Stomach (tissue), 8 donors: ENCODE measurements at regions not wholly inside any gene's neighbourhood (a gene's known extent, or its start where the extent isn't known, plus 50 kb on each side); places are given as distances from the start of the nearest gene placed in this dataset.

ENCODE experiments used
- DNase-seq, 2 donors: peaks; one replicate each; pipeline versions ENCODE4 v3.0.0 to v3.0.0-alpha.2; 2013 to 2019
- H3K27ac ChIP-seq, 5 donors: fragments of 200-600 bp in 4 of 5; sonication (generic) in 4 of 5; one replicate each; pipeline ENCODE4 v1.5.1; 2013 to 2019; ENCODE audit warnings: mild to moderate bottlenecking in 1 of 5, moderate library complexity in 1 of 5
- H3K27me3 ChIP-seq, 3 donors: fragments of 200-600 bp; sonication (generic); one replicate each; pipeline ENCODE4 v1.5.1; 2017 to 2019; ENCODE audit warnings: mixed run types in 1 of 3
- H3K36me3 ChIP-seq, 4 donors: fragments of 200-600 bp; sonication (generic); 1 replicate in 3 of 4; 2 replicates in 1 of 4; pipeline ENCODE4 v1.5.1; 2016 to 2019
- H3K4me1 ChIP-seq, 4 donors: fragments of 200-600 bp; sonication (generic); one replicate each; pipeline ENCODE4 v1.5.1; 2016 to 2019
- H3K4me3 ChIP-seq, 4 donors: fragments of 200-600 bp; sonication (generic) in 3 of 4; one replicate each; pipeline ENCODE4 v1.5.1; 2016 to 2019; ENCODE audit warnings: mild to moderate bottlenecking in 1 of 4
- H3K9me3 ChIP-seq, 4 donors: fragments of 200-600 bp; sonication (generic); one replicate each; pipeline ENCODE4 v1.5.1; 2016 to 2019
- EP300 ChIP-seq: sonication (generic); formaldehyde crosslinking; IDR thresholded peaks from one replicate; pipeline ENCODE4 v1.6.1; 2017; ENCODE audit warnings: antibody characterized with exemption
- POLR2A ChIP-seq, 4 donors: fragments of 450-650 bp; IDR thresholded peaks; one replicate each; pipeline ENCODE4 v1.6.1; 2016; ENCODE audit warnings: antibody characterized with exemption in 4 of 4, control low read depth in 2 of 4, mild to moderate bottlenecking in 1 of 4, moderate library complexity in 1 of 4
- POLR2AphosphoS5 ChIP-seq, 3 donors: sonication (generic); formaldehyde crosslinking; IDR thresholded peaks; one replicate each; pipeline ENCODE4 v1.6.1; 2016; ENCODE audit warnings: antibody characterized with exemption in 3 of 3
- WGBS, 5 donors: extraction: QIAGEN DNeasy Blood & Tissue Kit in 3 of 5; methylation state at CpG; one replicate each; pipeline versions ENCODE4 v1.1.5 to v1.1.7; 2013 to 2018; 5-methylcytosine and 5-hydroxymethylcytosine counted together
- intact Hi-C: fragments of 100-400 bp; cut with DNase I; formaldehyde crosslinking; loops from one replicate; pipeline ENCODE4 v1.15.1; 2023; ENCODE audit warnings: low total_unique reads
- TF ChIP-seq, protein P1 (sequence below), 7 experiments: fragments of 450-650 bp in 4 of 7; fragments of 200-600 bp in 3 of 7; sonication (generic) in 3 of 7; IDR thresholded peaks; one replicate each; pipeline ENCODE4 v1.5.1; 2016 to 2019; ENCODE audit warnings: antibody characterized with exemption in 7 of 7, control low read depth in 2 of 7, mild to moderate bottlenecking in 1 of 7
- donor health status: healthy with polysubstance abuse.
- donor health status: Bipolar disorder and iron deficiency.
- donor health status: healthy.

- no peak overlapping the region for H3K4me3 ChIP-seq
- no peak for TF ChIP-seq POLR2A (IDR thresholded peaks at IDR 0.05)
- TF ChIP-seq EP300, result no peak
- TF ChIP-seq, protein P1, sequence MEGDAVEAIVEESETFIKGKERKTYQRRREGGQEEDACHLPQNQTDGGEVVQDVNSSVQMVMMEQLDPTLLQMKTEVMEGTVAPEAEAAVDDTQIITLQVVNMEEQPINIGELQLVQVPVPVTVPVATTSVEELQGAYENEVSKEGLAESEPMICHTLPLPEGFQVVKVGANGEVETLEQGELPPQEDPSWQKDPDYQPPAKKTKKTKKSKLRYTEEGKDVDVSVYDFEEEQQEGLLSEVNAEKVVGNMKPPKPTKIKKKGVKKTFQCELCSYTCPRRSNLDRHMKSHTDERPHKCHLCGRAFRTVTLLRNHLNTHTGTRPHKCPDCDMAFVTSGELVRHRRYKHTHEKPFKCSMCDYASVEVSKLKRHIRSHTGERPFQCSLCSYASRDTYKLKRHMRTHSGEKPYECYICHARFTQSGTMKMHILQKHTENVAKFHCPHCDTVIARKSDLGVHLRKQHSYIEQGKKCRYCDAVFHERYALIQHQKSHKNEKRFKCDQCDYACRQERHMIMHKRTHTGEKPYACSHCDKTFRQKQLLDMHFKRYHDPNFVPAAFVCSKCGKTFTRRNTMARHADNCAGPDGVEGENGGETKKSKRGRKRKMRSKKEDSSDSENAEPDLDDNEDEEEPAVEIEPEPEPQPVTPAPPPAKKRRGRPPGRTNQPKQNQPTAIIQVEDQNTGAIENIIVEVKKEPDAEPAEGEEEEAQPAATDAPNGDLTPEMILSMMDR (IDR thresholded peaks at IDR 0.05), result no peak
- no peaks in the 10 kb centered on the region for H3K9me3 ChIP-seq
- no peak overlapping the region for H3K27ac ChIP-seq
- no peak for DNase-seq
- intact Hi-C loops, result no loop called here
- no peaks in the 10 kb centered on the region for H3K4me1 ChIP-seq
- WGBS, 5 donors, result 83 to 93% (median 90%) methylated on average over 1 of the region's 1 CpG
- H3K27me3 ChIP-seq, result no peaks in the 10 kb centered on the region
- no peaks in the 10 kb centered on the region for H3K36me3 ChIP-seq
Observed at GRCh38 chr5:45089870-45090269, 281.1 kb downstream of the MRPS30 start.

- DNase-seq, result peak in 1 of 2 donors; percentile 9
- H3K36me3 ChIP-seq, result no peaks in the 10 kb centered on the region
- 29 to 57% (median 45%) methylated on average over 1 of the region's 1 CpG for WGBS, 5 donors
- TF ChIP-seq POLR2A (IDR thresholded peaks at IDR 0.05), result no peak
- TF ChIP-seq EP300, result no peak
- TF ChIP-seq POLR2AphosphoS5 (IDR thresholded peaks at IDR 0.05), result no peak
- H3K4me1 ChIP-seq, result no peaks in the 10 kb centered on the region
- no peak overlapping the region for H3K27ac ChIP-seq
- intact Hi-C loops, result no loop called here
- no peaks in the 10 kb centered on the region for H3K9me3 ChIP-seq
- no peak overlapping the region for H3K4me3 ChIP-seq
- no peaks in the 10 kb centered on the region for H3K27me3 ChIP-seq
Observed at GRCh38 chr5:45093377-45093776, 284.6 kb downstream of the MRPS30 start.

DNA sequence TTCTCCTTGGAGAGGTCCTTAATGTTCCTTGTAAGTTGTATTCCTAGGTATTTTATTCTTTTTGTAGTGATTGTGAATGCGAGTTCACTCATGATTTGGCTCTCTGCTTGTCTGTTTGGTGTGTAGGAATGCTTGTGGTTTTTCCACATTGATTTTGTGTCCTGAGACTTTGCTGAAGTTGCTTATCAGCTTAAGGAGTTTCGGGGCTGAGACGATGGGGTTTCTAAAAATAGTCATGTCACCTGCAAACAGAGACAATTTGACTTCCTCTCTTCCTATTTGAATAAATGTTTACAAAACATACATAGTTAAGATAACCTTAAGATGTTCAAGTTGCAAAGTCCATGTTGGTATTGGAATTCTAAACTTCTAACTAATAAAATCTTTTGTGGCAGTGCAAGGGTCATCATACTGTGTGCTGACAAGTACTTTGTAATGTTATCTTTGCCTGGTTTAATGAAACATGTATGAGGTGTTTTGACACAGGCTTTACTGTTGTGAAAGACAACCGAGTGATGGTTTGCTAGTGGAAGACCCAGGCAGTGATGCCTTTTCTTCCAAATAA is 286.2 kb downstream of the MRPS30 start:
- intact Hi-C loops, result no loop called here
- Histone ChIP-seq H3K36me3 (no peaks in the 10 kb centered on the region), H3K4me1 (no peaks in the 10 kb centered on the region), H3K27ac (no peak overlapping the region), H3K4me3 (no peak overlapping the region), H3K9me3 (no peaks in the 10 kb centered on the region), H3K27me3 (no peaks in the 10 kb centered on the region)
- TF ChIP-seq POLR2A (IDR thresholded peaks at IDR 0.05) (no peak), EP300 (no peak), POLR2AphosphoS5 (IDR thresholded peaks at IDR 0.05) (no peak)
- TF ChIP-seq, protein P1 (IDR thresholded peaks at IDR 0.05), result no peak
- 19 to 27% (median 21%) methylated on average over 4 of the region's 4 CpGs for WGBS, 5 donors
- DNase-seq, result no peak

DNA sequence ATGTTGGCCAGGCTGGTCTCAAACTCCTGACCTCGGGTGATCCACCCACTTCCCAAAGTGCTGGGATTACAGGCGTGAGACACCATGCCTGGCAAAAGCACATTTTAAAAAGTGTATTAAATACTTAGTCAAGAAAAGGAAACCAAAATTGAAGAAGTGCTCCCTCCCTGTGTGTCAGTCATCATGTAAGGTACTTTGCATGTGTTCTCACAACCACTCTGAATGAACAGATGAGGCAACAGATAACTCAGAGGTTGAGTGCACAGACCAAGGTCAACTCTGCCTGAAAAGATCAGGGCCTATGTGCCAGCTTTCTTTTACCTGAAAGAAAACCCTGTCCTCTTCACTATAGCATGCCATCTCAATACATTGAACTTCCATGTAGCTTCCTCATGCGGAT is 289.7 kb downstream of the MRPS30 start:
- H3K27me3 ChIP-seq, result no peaks in the 10 kb centered on the region
- intact Hi-C loops, result no loop called here
- no peak for DNase-seq
- no peaks in the 10 kb centered on the region for H3K36me3 ChIP-seq
- WGBS, 5 donors, result 69 to 80% (median 79%) methylated on average over 3 of the region's 3 CpGs
- H3K27ac ChIP-seq, result no peak overlapping the region
- no peak for TF ChIP-seq EP300
- no peak for TF ChIP-seq POLR2A (IDR thresholded peaks at IDR 0.05)
- no peak for TF ChIP-seq POLR2AphosphoS5 (IDR thresholded peaks at IDR 0.05)
- TF ChIP-seq, protein P1 (IDR thresholded peaks at IDR 0.05), result no peak
- no peak overlapping the region for H3K4me3 ChIP-seq
- H3K4me1 ChIP-seq, result no peaks in the 10 kb centered on the region
- peaks cover 0 to 4% (median under 1%) of the 10 kb centered on the region in 4 donors for H3K9me3 ChIP-seq

DNA sequence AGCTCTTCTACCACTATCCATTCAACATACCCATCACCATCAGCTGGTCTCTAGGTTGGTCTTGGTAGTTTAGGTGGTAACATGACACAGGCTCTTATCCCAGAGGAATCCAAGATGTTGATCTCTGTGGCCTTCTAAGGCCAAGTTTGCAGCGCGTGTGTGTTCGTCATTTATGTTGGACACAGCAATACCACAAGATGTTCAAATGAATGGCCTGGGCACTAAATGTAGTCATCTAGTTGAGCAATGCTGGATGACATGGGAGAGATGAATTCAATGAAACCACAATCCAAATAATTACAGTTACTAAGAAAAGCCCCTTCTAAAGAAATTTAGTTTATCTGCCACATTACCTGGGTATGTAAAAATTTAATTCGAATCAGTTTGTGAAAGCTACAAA is 292.4 kb downstream of the MRPS30 start:
- no peak for DNase-seq
- H3K36me3 ChIP-seq, result no peaks in the 10 kb centered on the region
- WGBS, 5 donors, result 91 to 97% (median 93%) methylated on average over 4 of the region's 4 CpGs
- no peak overlapping the region for H3K4me3 ChIP-seq
- no peaks in the 10 kb centered on the region for H3K4me1 ChIP-seq
- TF ChIP-seq POLR2AphosphoS5 (IDR thresholded peaks at IDR 0.05), result no peak
- TF ChIP-seq EP300, result no peak
- TF ChIP-seq, protein P1 (IDR thresholded peaks at IDR 0.05), result no peak
- TF ChIP-seq POLR2A (IDR thresholded peaks at IDR 0.05), result no peak
- H3K27ac ChIP-seq, result no peak overlapping the region
- H3K9me3 ChIP-seq, result peaks cover 0 to 12% (median 2%) of the 10 kb centered on the region in 4 donors
- no peaks in the 10 kb centered on the region for H3K27me3 ChIP-seq
- intact Hi-C loops, result no loop called here
